ENCODE measurements at regions not wholly inside any gene's neighbourhood (a gene's known extent, or its start where the extent isn't known, plus 50 kb on each side); places are given as distances from the start of the nearest gene placed in this dataset.

DNA sequence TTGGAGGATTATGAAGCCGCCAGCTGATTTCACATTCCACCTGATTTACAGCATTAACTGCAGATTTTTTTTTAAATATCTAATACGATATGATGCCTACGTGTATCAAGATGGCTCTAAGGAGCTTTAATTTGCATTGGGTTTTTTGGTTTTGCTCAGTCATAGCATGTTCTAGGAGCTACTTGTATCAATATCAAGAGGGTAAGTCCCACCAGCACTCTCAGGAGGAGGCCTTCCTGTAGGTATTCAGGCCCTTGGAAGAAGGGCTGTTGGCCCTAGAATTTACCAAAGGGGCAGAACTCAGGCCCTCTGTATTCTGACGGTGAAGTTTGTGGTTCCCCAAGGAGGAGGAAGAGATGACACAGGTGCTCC, 97.2 kb upstream of the IPO5 start:
- Mint-ChIP-seq H3K4me1 (no peaks in the 10 kb centered on the region), H3K27me3 (peaks cover 13% of the 10 kb centered on the region), H3K9me3 (ENCODE audit: low read depth) (no peaks in the 10 kb centered on the region), H3K27ac (no peak overlapping the region), H3K4me3 (no peak overlapping the region), H3K36me3 (ENCODE audit: low read depth) (no peaks in the 10 kb centered on the region)
- ChIA-PET CTCF (interaction anchor here (0.7 to 1.5 kb wide), 20 partner anchors 9 to 817 kb away, joined by 3 to 9 read pairs (median 3); no protein-coding TSS in a partner anchor), POLR2A (no interaction called here)
- ATAC-seq (no peak), DNase-seq (no peak)
- intact Hi-C loops (cut with DNase I, micrococcal nuclease) = loop anchor here (5.0 to 10.0 kb wide), 4 partner anchors 56 to 819 kb away; no protein-coding TSS in a partner anchor

- no peaks in the 10 kb centered on the region for H3K36me3 Mint-ChIP-seq (ENCODE audit: low read depth)
- DNase-seq (no peak), ATAC-seq (no peak)
- H3K4me1 Mint-ChIP-seq = no peaks in the 10 kb centered on the region
- intact Hi-C loops (cut with DNase I, micrococcal nuclease) = loop anchor here (5.0 to 10.0 kb wide), 4 partner anchors 54 to 817 kb away; no protein-coding TSS in a partner anchor
- ChIA-PET POLR2A (no interaction called here), CTCF (interaction anchor here (0.6 to 1.3 kb wide), 3 partner anchors 22 to 205 kb away, joined by 3 read pairs; no protein-coding TSS in a partner anchor)
- H3K4me3 Mint-ChIP-seq = no peak overlapping the region
- H3K27ac Mint-ChIP-seq = no peak overlapping the region
- H3K27me3 Mint-ChIP-seq = peaks cover 13% of the 10 kb centered on the region
- H3K9me3 Mint-ChIP-seq (ENCODE audit: low read depth) = peaks cover 2% of the 10 kb centered on the region
Observed at GRCh38 chr13:97858161-97858560, 95.3 kb upstream of the IPO5 start.

- Mint-ChIP-seq H3K9me3 (ENCODE audit: low read depth) (peaks cover 2% of the 10 kb centered on the region), H3K36me3 (ENCODE audit: low read depth) (no peaks in the 10 kb centered on the region), H3K4me3 (no peak overlapping the region), H3K27me3 (peaks cover 8% of the 10 kb centered on the region), H3K27ac (no peak overlapping the region), H3K4me1 (no peaks in the 10 kb centered on the region)
- intact Hi-C loops (cut with DNase I, micrococcal nuclease) = no loop called here
- POLR2A ChIA-PET = no interaction called here
- ATAC-seq = no peak
- DNase-seq = no peak
- CTCF ChIA-PET = interaction anchor here (0.8 to 1.7 kb wide), 2 partner anchors 10 to 11 kb away, joined by 3 to 9 read pairs; no protein-coding TSS in a partner anchor
Observed at GRCh38 chr13:97866346-97866745, 87.1 kb upstream of the IPO5 start.

GRCh38 chr13:97866751-97867150, 86.7 kb upstream of the IPO5 start:
- ChIA-PET CTCF (interaction anchor here (0.8 kb wide), 1 partner anchor 11 kb away, joined by 3 read pairs; no protein-coding TSS in a partner anchor), POLR2A (no interaction called here)
- no peak for DNase-seq
- H3K36me3 Mint-ChIP-seq (ENCODE audit: low read depth) = no peaks in the 10 kb centered on the region
- intact Hi-C loops (cut with DNase I, micrococcal nuclease) = no loop called here
- ATAC-seq = no peak
- no peaks in the 10 kb centered on the region for H3K4me1 Mint-ChIP-seq
- peaks cover 2% of the 10 kb centered on the region for H3K9me3 Mint-ChIP-seq (ENCODE audit: low read depth)
- H3K27ac Mint-ChIP-seq = no peak overlapping the region
- no peak overlapping the region for H3K4me3 Mint-ChIP-seq
- H3K27me3 Mint-ChIP-seq = peaks cover 8% of the 10 kb centered on the region

DNA sequence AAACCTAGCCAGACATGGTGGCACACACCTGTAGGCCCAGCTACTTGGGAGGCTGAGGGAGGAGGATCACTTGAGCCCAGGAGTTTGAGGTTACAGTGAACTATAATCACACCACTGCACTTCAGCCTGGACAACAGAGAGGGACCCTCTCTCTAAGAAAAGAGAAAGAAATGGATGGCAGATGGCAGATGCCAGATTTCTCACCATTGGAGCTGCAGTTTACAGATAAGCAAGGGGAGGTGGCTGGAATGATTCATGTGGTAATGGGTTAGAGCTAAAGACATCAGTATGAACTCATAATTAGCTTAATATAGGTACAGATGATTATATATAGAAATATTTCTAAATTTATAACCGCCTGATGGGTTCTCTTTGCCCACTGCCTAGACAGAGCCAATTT, 80.1 kb upstream of the IPO5 start:
- POLR2A ChIA-PET = no interaction called here
- no peaks in the 10 kb centered on the region for H3K36me3 Mint-ChIP-seq (ENCODE audit: low read depth)
- peaks cover 13% of the 10 kb centered on the region for H3K27me3 Mint-ChIP-seq
- H3K4me3 Mint-ChIP-seq = no peak overlapping the region
- CTCF ChIA-PET = interaction anchor here (1.4 kb wide), 1 partner anchor 30 kb away, joined by 3 read pairs; no protein-coding TSS in a partner anchor
- H3K27ac Mint-ChIP-seq = no peak overlapping the region
- ATAC-seq = no peak
- H3K4me1 Mint-ChIP-seq = no peaks in the 10 kb centered on the region
- intact Hi-C loops (cut with DNase I, micrococcal nuclease) = no loop called here
- no peaks in the 10 kb centered on the region for H3K9me3 Mint-ChIP-seq (ENCODE audit: low read depth)
- DNase-seq = no peak

DNA sequence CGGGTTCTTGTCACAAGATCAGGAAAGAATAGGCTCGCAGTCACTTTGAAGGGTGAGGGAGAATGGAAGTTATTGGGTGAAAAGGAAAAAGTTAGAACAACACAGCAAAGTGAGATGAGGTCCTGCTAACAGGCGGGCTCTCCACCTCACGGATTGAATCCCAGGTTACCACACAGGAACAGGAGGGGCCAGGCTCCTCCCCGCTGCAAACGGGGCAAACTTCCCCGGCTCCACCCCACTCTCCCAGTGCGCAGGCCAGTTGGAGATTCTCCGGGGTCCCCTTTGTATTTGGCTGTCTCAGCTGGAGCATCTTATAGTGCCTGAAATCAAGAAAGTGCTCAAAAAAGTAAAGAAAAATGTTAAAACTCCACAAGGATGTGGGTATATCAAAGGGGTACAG, 78.3 kb upstream of the IPO5 start:
- ChIA-PET CTCF (no interaction called here), POLR2A (no interaction called here)
- no peak for DNase-seq
- ATAC-seq = no peak
- Mint-ChIP-seq H3K4me1 (no peaks in the 10 kb centered on the region), H3K4me3 (no peak overlapping the region), H3K27ac (no peak overlapping the region), H3K27me3 (peaks cover 11% of the 10 kb centered on the region), H3K36me3 (ENCODE audit: low read depth) (no peaks in the 10 kb centered on the region), H3K9me3 (ENCODE audit: low read depth) (no peaks in the 10 kb centered on the region)
- intact Hi-C loops (cut with DNase I, micrococcal nuclease) = no loop called here

DNA sequence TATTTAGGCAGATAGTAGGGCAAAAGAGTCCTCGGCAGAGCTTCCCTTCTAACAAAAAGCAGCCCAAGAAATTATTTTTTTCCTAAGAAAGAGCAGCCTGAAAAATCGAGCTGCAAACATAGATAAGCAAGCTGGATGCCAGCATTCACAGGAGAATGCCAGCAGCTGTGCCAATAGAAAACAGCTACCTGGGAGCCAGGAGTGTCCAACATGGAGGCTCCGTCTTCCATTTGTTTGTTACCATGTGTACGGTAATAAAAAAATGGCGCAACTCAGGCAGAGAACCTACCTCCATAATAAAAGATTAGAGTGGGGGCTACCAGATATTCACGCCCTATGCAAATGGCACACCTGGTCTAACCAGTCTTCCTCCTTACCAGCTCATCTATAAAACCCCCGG, 77.6 kb upstream of the IPO5 start:
- Mint-ChIP-seq H3K27me3 (peaks cover 11% of the 10 kb centered on the region), H3K4me3 (no peak overlapping the region), H3K27ac (no peak overlapping the region), H3K4me1 (no peaks in the 10 kb centered on the region), H3K9me3 (ENCODE audit: low read depth) (no peaks in the 10 kb centered on the region), H3K36me3 (ENCODE audit: low read depth) (no peaks in the 10 kb centered on the region)
- POLR2A ChIA-PET = no interaction called here
- CTCF ChIA-PET = no interaction called here
- DNase-seq (no peak), ATAC-seq (no peak)
- intact Hi-C loops (cut with DNase I, micrococcal nuclease) = no loop called here

DNA sequence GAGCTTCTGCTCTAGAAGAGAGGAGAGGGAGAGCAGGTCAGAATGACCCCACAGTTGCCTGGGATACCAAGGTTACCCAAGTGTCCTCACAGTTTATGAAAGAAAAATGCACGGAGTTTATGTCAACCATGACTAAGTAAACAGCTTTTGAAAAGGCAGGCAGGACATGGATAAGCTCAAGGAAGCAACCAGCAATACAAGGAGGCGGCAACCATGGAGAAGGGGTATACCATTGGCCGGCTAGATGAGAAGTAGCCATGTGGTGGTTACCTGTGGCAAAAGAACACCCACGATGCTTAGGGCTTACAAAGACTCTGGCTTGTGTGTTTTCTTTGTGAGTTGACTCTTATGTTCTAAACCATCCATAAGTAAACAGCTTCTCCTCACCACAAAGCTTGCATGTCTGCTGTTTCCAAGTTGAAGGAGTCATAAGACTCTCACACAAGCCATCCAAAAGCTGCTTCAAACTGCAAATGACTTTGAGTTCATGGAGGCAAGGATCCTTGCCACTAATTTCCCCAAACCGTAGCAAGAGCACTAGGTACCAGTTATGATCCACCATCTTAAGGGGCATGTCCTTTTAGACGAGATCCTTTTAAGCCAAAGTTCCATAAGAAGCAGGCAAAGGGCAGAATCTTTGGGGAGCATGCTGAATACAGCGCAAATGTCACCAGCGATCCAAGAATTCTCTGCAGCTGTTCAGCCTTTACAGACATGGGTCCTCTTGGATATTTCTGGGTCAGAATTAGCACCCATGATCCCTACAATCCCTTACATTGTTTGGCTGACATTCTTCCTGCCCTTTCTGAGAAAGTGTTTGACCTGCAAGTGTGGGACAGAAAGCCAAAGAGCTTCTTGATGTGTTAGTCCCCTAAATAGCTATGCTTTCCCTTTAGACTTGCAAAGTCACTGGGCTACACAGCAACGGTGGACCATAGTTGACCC, 74.8 kb upstream of the IPO5 start:
- peaks cover 20% of the 10 kb centered on the region for H3K27me3 Mint-ChIP-seq
- H3K4me1 Mint-ChIP-seq = no peaks in the 10 kb centered on the region
- ATAC-seq (no peak), DNase-seq (no peak)
- no peaks in the 10 kb centered on the region for H3K9me3 Mint-ChIP-seq (ENCODE audit: low read depth)
- H3K36me3 Mint-ChIP-seq (ENCODE audit: low read depth) = no peaks in the 10 kb centered on the region
- intact Hi-C loops (cut with DNase I, micrococcal nuclease) = no loop called here
- no peak overlapping the region for H3K27ac Mint-ChIP-seq
- no peak overlapping the region for H3K4me3 Mint-ChIP-seq
- ChIA-PET POLR2A (no interaction called here), CTCF (interaction anchor here (0.6 to 0.9 kb wide), 2 partner anchors 10 to 1634 kb away, joined by 3 read pairs; no protein-coding TSS in a partner anchor)

GRCh38 chr13:97879646-97880310, 73.7 kb upstream of the IPO5 start:
- DNase-seq (no peak), ATAC-seq (no peak)
- Mint-ChIP-seq H3K27ac (no peak overlapping the region), H3K4me1 (no peaks in the 10 kb centered on the region), H3K9me3 (ENCODE audit: low read depth) (no peaks in the 10 kb centered on the region), H3K36me3 (ENCODE audit: low read depth) (no peaks in the 10 kb centered on the region), H3K27me3 (peaks cover 20% of the 10 kb centered on the region), H3K4me3 (no peak overlapping the region)
- ChIA-PET POLR2A (no interaction called here), CTCF (interaction anchor here (0.6 to 1.1 kb wide), 3 partner anchors 22 to 1635 kb away, joined by 3 read pairs; no protein-coding TSS in a partner anchor)
- intact Hi-C loops (cut with DNase I, micrococcal nuclease) = no loop called here

GRCh38 chr13:97880311-97880675, 73.2 kb upstream of the IPO5 start:
- H3K27ac Mint-ChIP-seq = no peak overlapping the region
- peaks cover 21% of the 10 kb centered on the region for H3K27me3 Mint-ChIP-seq
- H3K4me3 Mint-ChIP-seq = no peak overlapping the region
- H3K4me1 Mint-ChIP-seq = no peaks in the 10 kb centered on the region
- CTCF ChIA-PET = interaction anchor here (0.9 to 1.1 kb wide), 2 partner anchors 23 to 64 kb away, joined by 3 read pairs; no protein-coding TSS in a partner anchor
- ATAC-seq (no peak), DNase-seq (no peak)
- H3K36me3 Mint-ChIP-seq (ENCODE audit: low read depth) = no peaks in the 10 kb centered on the region
- intact Hi-C loops (cut with DNase I, micrococcal nuclease) = no loop called here
- POLR2A ChIA-PET = no interaction called here
- H3K9me3 Mint-ChIP-seq (ENCODE audit: low read depth) = no peaks in the 10 kb centered on the region

GRCh38 chr13:97881556-97881955, 71.9 kb upstream of the IPO5 start:
- Mint-ChIP-seq H3K4me3 (no peak overlapping the region), H3K27me3 (peaks cover 21% of the 10 kb centered on the region), H3K4me1 (no peaks in the 10 kb centered on the region), H3K36me3 (ENCODE audit: low read depth) (no peaks in the 10 kb centered on the region), H3K9me3 (ENCODE audit: low read depth) (no peaks in the 10 kb centered on the region), H3K27ac (no peak overlapping the region)
- no peak for ATAC-seq
- ChIA-PET POLR2A (no interaction called here), CTCF (no interaction called here)
- no peak for DNase-seq
- intact Hi-C loops (cut with DNase I, micrococcal nuclease) = no loop called here

GRCh38 chr13:97883396-97883795, 70.1 kb upstream of the IPO5 start:
- H3K9me3 Mint-ChIP-seq (ENCODE audit: low read depth) = no peaks in the 10 kb centered on the region
- H3K4me3 Mint-ChIP-seq = no peak overlapping the region
- intact Hi-C loops (cut with DNase I, micrococcal nuclease) = no loop called here
- no peaks in the 10 kb centered on the region for H3K36me3 Mint-ChIP-seq (ENCODE audit: low read depth)
- CTCF ChIA-PET = no interaction called here
- H3K27ac Mint-ChIP-seq = no peak overlapping the region
- no peak for ATAC-seq
- POLR2A ChIA-PET = no interaction called here
- no peaks in the 10 kb centered on the region for H3K4me1 Mint-ChIP-seq
- peaks cover 18% of the 10 kb centered on the region for H3K27me3 Mint-ChIP-seq
- no peak for DNase-seq

Data from activated CD4-positive, alpha-beta T cell treated with anti-CD3 and anti-CD28 coated beads for 36 hours (primary cell).